Neural cell (in vitro differentiated cells): ENCODE measurements at regions not wholly inside any gene's neighbourhood (a gene's known extent, or its start where the extent isn't known, plus 50 kb on each side); places are given as distances from the start of the nearest gene placed in this dataset.

Source experiments
- H2AFZ ChIP-seq: fragments of 200-600, 300-800 bp; sonication (generic), shearing (Covaris generic); 2 replicates; pipeline ENCODE4 v1.6.0; 2014; ENCODE audit warnings: low read depth, mild to moderate bottlenecking, antibody characterized with exemption, low read length, moderate library complexity
- H3F3A ChIP-seq: fragments of 200-600 bp; shearing (Covaris generic); 2 replicates; pipeline ENCODE4 v1.6.1; 2016; ENCODE audit warnings: mild to moderate bottlenecking, moderate library complexity, mixed read lengths, antibody characterized with exemption, low read length; ENCODE audit not compliant: insufficient read depth, poor library complexity, severe bottlenecking
- H3K27ac ChIP-seq: fragments of 200-600, 300-800 bp; sonication (generic), shearing (Covaris generic); 2 replicates; pipeline ENCODE4 v1.5.1; 2014; ENCODE audit warnings: mild to moderate bottlenecking, low read length, moderate library complexity
- H3K27me3 ChIP-seq: fragments of 300-800, 200-600 bp; sonication (generic), shearing (Covaris generic); 2 replicates; pipeline ENCODE4 v1.6.0; 2014; ENCODE audit warnings: mild to moderate bottlenecking, low read depth, low read length, moderate library complexity; ENCODE audit not compliant: insufficient read depth
- H3K36me3 ChIP-seq: fragments of 300-800, 200-600 bp; sonication (generic), shearing (Covaris generic); 2 replicates; pipeline ENCODE4 v1.5.1; 2014; ENCODE audit warnings: mild to moderate bottlenecking, antibody characterized with exemption, low read length, moderate library complexity; ENCODE audit not compliant: insufficient read depth
- H3K4me2 ChIP-seq: fragments of 300-800, 200-600 bp; sonication (generic), shearing (Covaris generic); 2 replicates; pipeline ENCODE4 v1.6.0; 2014; ENCODE audit warnings: mild to moderate bottlenecking, low read length
- H3K4me3 ChIP-seq: fragments of 300-800, 200-600 bp; sonication (generic), shearing (Covaris generic); 2 replicates; pipeline ENCODE4 v1.5.1; 2014; ENCODE audit warnings: mild to moderate bottlenecking, low read length, moderate library complexity
- H3K79me2 ChIP-seq: fragments of 200-600 bp; shearing (Covaris generic); replicated peaks from 2 replicates; pipeline ENCODE4 v1.6.0; 2014; ENCODE audit warnings: mild to moderate bottlenecking, low read length, moderate library complexity; ENCODE audit not compliant: insufficient read depth
- H3K9ac ChIP-seq: fragments of 300-800, 200-600 bp; sonication (generic), shearing (Covaris generic); 2 replicates; pipeline ENCODE4 v1.6.1; 2016; ENCODE audit warnings: mild to moderate bottlenecking, low read length, mixed read lengths
- H3K9me2 ChIP-seq: fragments of 200-600 bp; shearing (Covaris generic); 2 replicates; pipeline ENCODE4 v1.6.1; 2016; ENCODE audit warnings: mild to moderate bottlenecking, low read length, mixed read lengths; ENCODE audit not compliant: insufficient read depth
- H3K9me3 ChIP-seq: fragments of 200-600, 300-800 bp; sonication (generic), shearing (Covaris generic); 2 replicates; pipeline ENCODE4 v1.6.1; 2016; ENCODE audit warnings: mild to moderate bottlenecking, mixed run types, low read length, moderate library complexity, mixed read lengths
- H4K20me1 ChIP-seq: fragments of 200-600 bp; shearing (Covaris generic); 2 replicates; pipeline ENCODE4 v1.6.1; 2016; ENCODE audit warnings: mild to moderate bottlenecking, mixed run types; ENCODE audit not compliant: insufficient read depth
- CTCF ChIP-seq: fragments of 450-650 bp; IDR thresholded peaks from 2 replicates; pipeline ENCODE4 v1.5.1; 2014; ENCODE audit warnings: antibody characterized with exemption, mild to moderate bottlenecking, moderate library complexity; ENCODE audit not compliant: poor library complexity, severe bottlenecking
- EZH2 ChIP-seq: fragments of 200-600, 300-800 bp; shearing (Covaris generic), sonication (generic); IDR thresholded peaks from 2 replicates; pipeline ENCODE4 v1.6.1; 2014; ENCODE audit warnings: antibody characterized with exemption, low read length, borderline replicate concordance, mild to moderate bottlenecking; ENCODE audit not compliant: insufficient read depth, poor library complexity, severe bottlenecking
- MXI1 ChIP-seq: fragments of 450-650 bp; conservative IDR thresholded peaks from 2 replicates; pipeline ENCODE4 v1.6.1; 2014; ENCODE audit warnings: antibody characterized with exemption, mild to moderate bottlenecking; ENCODE audit not compliant: poor library complexity, severe bottlenecking
- POLR2AphosphoS5 ChIP-seq: IDR thresholded peaks from 2 replicates; pipeline ENCODE4 v1.6.1; 2012
- RAD21 ChIP-seq: fragments of 450-650 bp; conservative IDR thresholded peaks from 2 replicates; pipeline ENCODE4 v1.6.1; 2014; ENCODE audit warnings: antibody characterized with exemption, mild to moderate bottlenecking, moderate library complexity
- REST ChIP-seq: IDR thresholded peaks from 2 replicates; pipeline ENCODE4 v1.6.1; 2012; ENCODE audit warnings: borderline replicate concordance
- SMC3 ChIP-seq: fragments of 450-650 bp; conservative IDR thresholded peaks from 2 replicates; pipeline ENCODE4 v1.6.1; 2014; ENCODE audit warnings: antibody characterized with exemption, mild to moderate bottlenecking, moderate library complexity; ENCODE audit not compliant: poor library complexity
- TAF1 ChIP-seq: IDR thresholded peaks from 2 replicates; pipeline ENCODE4 v1.6.1; 2012; ENCODE audit warnings: low read depth

- H3K36me3 ChIP-seq = no peaks in the 10 kb centered on the region
- no peak overlapping the region for H3K4me3 ChIP-seq
- H2AFZ ChIP-seq = no peak overlapping the region
- no peaks in the 10 kb centered on the region for H3F3A ChIP-seq
- H3K4me2 ChIP-seq = no peak overlapping the region
- H3K27ac ChIP-seq = no peak overlapping the region
- H3K9me3 ChIP-seq = no peaks in the 10 kb centered on the region
- H3K79me2 ChIP-seq = no peaks in the 10 kb centered on the region
- TF ChIP-seq POLR2AphosphoS5 (no peak), EZH2 (no peak), RAD21 (no peak), TAF1 (no peak), CTCF (no peak)
- H3K9ac ChIP-seq = no peak overlapping the region
- H4K20me1 ChIP-seq = no peaks in the 10 kb centered on the region
- no peaks in the 10 kb centered on the region for H3K9me2 ChIP-seq
- no peaks in the 10 kb centered on the region for H3K27me3 ChIP-seq
Observed at GRCh38 chr2:609449-609848, 67.8 kb downstream of the TMEM18 start.

GRCh38 chr2:608711-609110 is 68.5 kb downstream of the TMEM18 start:
- Histone ChIP-seq H3K79me2 (no peaks in the 10 kb centered on the region), H3K9ac (no peak overlapping the region), H3K36me3 (no peaks in the 10 kb centered on the region), H3K9me3 (no peaks in the 10 kb centered on the region), H3K4me2 (no peak overlapping the region), H3K27ac (no peak overlapping the region), H2AFZ (no peak overlapping the region), H3F3A (no peaks in the 10 kb centered on the region), H4K20me1 (no peaks in the 10 kb centered on the region), H3K27me3 (no peaks in the 10 kb centered on the region), H3K4me3 (no peak overlapping the region), H3K9me2 (no peaks in the 10 kb centered on the region)
- no peak for TF ChIP-seq REST
- TF ChIP-seq MXI1 = no peak

- Histone ChIP-seq H2AFZ (no peak overlapping the region), H3K4me2 (no peak overlapping the region), H3K9ac (no peak overlapping the region), H3K79me2 (no peaks in the 10 kb centered on the region), H3K4me3 (no peak overlapping the region), H3K9me3 (no peaks in the 10 kb centered on the region), H3K27me3 (no peaks in the 10 kb centered on the region), H3F3A (no peaks in the 10 kb centered on the region), H4K20me1 (no peaks in the 10 kb centered on the region), H3K27ac (no peak overlapping the region), H3K9me2 (no peaks in the 10 kb centered on the region), H3K36me3 (no peaks in the 10 kb centered on the region)
- TF ChIP-seq REST = no peak
- no peak for TF ChIP-seq MXI1
- TF ChIP-seq CTCF = no peak
- TF ChIP-seq TAF1 = no peak
- TF ChIP-seq RAD21 = no peak
- no peak for TF ChIP-seq SMC3
- no peak for TF ChIP-seq EZH2
Observed at GRCh38 chr2:608297-608696, 68.9 kb downstream of the TMEM18 start.
